Endometrial microvascular endothelial cells (primary cell): ENCODE measurements at regions not wholly inside any gene's neighbourhood (a gene's known extent, or its start where the extent isn't known, plus 50 kb on each side); places are given as distances from the start of the nearest gene placed in this dataset.
"Not testable (repeated sequence)": the region's sequence is repeated elsewhere in the genome, so short reads cannot be mapped to it uniquely, and the experiment has no call there.

Source experiments
- in situ Hi-C: cut with HindIII; loops from 2 replicates; pipeline ENCODE4 v1.10.0; 2017; ENCODE audit warnings: low sequenced_read_pairs, low pct_unique_long_range_greater_than_20kb; ENCODE audit errors: inconsistent ontology term

GRCh38 chr10:65204999-65205398 is 1683.8 kb downstream of the REEP3 start:
- in situ Hi-C loops, result no loop called here

GRCh38 chr10:65213170-65213569 is 1692.0 kb downstream of the REEP3 start:
- in situ Hi-C loops, result no loop called here

- in situ Hi-C loops, result no loop called here
These were observed 1698.2 kb downstream of the REEP3 start for GRCh38 chr10:65219444-65219843.

DNA sequence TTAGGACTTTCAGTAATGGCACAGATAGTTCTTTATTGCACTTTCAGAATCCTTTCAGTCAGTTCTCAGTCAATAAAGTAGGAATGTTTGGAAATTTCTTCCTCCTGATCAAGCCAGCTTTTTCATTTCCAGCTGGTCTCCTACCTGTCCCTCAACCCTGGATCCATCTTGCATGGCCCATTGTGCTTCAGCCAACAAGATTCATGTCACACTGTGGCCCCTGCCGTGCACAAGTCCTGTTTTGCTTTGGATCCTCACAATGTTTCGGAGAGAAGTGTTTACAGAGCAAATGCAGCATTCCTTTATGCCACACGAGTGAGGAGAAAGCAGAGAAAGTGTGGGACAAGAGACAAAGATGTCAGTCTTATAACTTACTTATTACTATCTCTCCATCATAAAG is 1694.7 kb upstream of the LRRTM3 start:
- in situ Hi-C loops, result no loop called here

GRCh38 chr10:65234261-65234660 is 1691.6 kb upstream of the LRRTM3 start:
- in situ Hi-C loops, result no loop called here

- in situ Hi-C loops, result no loop called here
These were observed 1690.6 kb upstream of the LRRTM3 start for GRCh38 chr10:65235266-65235665.

DNA sequence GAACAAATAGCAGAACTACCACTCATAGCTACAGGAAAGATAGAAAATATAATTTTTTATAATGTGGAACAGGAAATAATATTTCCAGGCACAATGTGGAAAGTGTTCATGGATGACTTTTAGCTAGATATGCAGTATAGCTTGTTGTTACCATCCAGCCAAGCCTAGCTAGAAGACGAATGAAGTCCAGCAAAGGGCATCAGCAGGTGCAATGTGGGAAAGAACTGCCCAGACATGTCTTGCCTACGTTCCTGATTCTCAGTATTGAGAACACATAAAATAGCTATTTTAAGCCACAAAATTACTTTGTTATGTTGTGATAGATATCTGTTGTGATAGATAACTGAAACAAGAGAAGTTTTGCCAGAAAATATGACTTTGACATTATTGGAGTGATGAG is 1690.0 kb upstream of the LRRTM3 start:
- in situ Hi-C loops, result no loop called here

GRCh38 chr10:65265451-65265954 is 1660.3 kb upstream of the LRRTM3 start:
- in situ Hi-C loops, result no loop called here

GRCh38 chr10:65269551-65269950 is 1656.3 kb upstream of the LRRTM3 start:
- in situ Hi-C loops, result not testable (repeated sequence)

GRCh38 chr10:65270969-65271368 is 1654.9 kb upstream of the LRRTM3 start:
- in situ Hi-C loops, result no loop called here

DNA sequence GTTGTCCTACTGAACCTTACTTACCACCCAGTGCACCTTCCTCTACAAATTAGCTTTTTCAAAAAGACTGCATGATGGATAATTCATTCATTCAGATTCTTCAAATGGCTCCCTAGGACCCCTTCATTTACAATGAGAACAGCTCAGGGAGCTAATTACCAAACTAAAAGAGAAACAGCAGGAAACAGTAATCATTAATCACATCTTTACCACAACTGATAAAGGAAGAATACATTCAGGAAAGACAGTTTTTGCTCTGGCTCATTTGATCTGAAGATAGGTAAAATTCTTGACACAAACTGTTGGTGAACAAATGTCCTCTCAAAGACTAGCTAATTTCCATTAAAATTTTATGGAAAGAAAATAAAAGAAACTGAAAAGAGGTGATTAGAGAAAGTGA is 1652.7 kb upstream of the LRRTM3 start:
- in situ Hi-C loops, result no loop called here

DNA sequence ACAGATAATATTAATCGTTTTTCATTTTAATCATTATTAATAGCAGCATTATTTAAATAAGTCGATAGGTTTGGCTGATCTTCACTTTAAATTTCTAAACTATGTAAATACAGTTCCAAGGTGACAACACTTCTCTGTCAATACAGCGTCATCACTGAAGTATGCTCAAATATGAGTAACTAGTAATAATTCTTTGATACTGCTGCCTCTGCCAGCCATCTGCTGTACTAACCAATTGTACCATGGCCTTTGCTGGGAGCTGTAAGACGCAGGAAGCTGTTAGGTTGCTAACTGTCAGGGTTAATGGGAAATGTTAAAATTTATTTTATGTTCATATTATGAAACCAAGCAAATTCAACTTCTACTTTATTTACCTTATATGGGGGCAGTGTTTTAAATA is 1650.5 kb upstream of the LRRTM3 start:
- in situ Hi-C loops, result no loop called here

- in situ Hi-C loops, result no loop called here
These were observed 1641.3 kb upstream of the LRRTM3 start for GRCh38 chr10:65284495-65285041.

GRCh38 chr10:65285726-65286125 is 1640.1 kb upstream of the LRRTM3 start:
- in situ Hi-C loops, result not testable (repeated sequence)

DNA sequence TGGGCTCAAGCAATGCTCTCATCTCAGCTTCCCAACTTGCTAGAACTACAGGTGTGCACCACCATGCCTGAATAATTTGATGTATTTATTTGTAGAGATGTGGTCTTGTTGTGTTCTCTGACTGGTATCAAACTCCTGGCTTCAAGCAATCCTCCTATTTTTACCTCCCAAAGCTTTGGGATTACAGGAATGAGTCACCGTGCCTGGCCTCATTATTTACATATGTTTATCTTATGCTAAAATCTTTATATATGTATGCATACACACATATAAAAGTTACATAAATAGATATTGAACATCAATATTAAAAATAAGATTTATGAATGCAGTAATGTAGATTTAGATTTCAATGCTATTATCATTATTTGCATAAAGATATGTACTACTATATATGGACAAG is 1634.5 kb upstream of the LRRTM3 start:
- in situ Hi-C loops, result no loop called here

- in situ Hi-C loops, result no loop called here
These were observed 1633.3 kb upstream of the LRRTM3 start for GRCh38 chr10:65292551-65292950.

- in situ Hi-C loops, result no loop called here
These were observed 1631.5 kb upstream of the LRRTM3 start for GRCh38 chr10:65294329-65294728.

GRCh38 chr10:65301181-65301580 is 1624.7 kb upstream of the LRRTM3 start:
- in situ Hi-C loops, result no loop called here

DNA sequence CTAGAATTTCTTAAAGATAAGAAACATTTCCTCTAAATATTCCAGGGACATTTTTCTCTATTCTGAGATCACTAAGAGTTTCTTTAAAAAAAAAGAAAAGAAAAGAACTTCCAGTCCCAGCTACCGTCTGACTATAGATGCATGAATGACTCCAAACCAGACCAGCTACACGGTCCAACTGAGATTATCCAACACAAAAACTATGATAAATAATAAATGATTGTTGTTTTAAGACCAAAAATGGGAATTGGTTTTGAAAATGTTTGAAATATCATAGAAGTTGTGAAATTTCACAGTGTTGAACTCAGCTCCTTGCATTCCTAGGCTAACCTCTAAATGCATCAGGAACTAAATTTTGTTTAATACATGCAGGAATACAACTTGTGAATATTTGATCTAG is 1619.6 kb upstream of the LRRTM3 start:
- in situ Hi-C loops, result no loop called here

DNA sequence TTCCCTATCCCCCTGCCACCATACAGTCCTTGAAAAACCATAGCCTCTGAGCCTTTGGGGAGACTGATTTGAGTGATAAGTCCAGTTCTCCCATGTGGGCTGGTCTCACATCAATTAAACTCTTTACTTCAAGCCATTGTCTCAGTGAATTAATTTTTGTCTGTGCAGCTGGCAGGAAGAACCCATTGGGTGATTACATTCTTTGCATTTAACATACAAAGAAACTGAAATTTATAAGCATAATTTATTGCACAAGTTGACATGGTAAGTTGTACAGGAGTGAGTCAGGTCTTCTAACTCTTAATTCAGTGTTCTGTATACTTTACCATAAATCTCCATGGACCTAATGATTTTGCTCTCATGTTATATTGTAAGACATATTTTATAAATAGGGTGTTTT is 1613.0 kb upstream of the LRRTM3 start:
- in situ Hi-C loops, result no loop called here

DNA sequence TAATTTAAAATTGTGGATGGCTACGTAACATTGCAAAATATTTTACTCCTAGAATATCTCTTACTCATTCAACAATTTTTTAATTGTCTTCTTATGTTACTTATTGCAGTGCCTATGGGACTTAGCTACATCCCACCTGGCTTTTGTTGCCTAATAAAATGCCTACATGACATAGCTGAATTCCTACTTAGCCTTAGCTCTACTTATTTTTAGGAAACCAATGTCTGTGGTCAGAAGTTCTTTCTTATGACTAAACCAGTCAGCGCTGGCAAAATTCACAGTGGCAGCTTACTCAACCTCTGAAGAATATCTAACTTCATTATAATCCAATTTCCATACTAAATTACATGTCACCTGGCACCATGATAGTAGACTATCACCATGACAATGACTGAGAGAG is 1612.4 kb upstream of the LRRTM3 start:
- in situ Hi-C loops, result no loop called here
